ENCODE measurements at regions not wholly inside any gene's neighbourhood (a gene's known extent, or its start where the extent isn't known, plus 50 kb on each side); places are given as distances from the start of the nearest gene placed in this dataset.

DNA sequence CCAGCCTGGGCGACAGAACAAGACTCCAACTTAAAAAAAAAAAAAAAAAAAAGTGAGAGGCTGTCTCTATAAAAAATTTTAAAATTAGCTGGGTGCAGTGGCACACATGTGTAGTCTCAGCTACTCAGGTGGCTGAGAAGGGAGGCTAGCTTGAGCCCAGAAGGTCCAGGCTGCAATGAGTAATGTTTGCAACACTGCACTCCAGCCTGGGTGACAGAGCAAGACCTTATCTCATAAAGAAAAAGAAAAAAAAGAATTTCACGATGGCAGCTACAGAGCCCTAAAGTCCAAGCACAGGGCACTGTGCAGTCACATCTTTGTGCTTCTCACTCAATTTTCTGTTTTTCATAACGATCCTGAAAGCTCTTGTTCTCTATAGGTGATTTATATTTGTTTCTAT lies 209.5 kb upstream of the KCTD7 start:
- H3K79me2 ChIP-seq (ENCODE audit: insufficient read depth, low read length): no peaks in the 10 kb centered on the region
- no peaks in the 10 kb centered on the region for H3K4me1 ChIP-seq (ENCODE audit: insufficient read depth, low read length)
- no peak overlapping the region for H3K9ac ChIP-seq (ENCODE audit: low read depth, low read length)
- H4K20me1 ChIP-seq (ENCODE audit: insufficient read depth, low read length): no peaks in the 10 kb centered on the region
- no peak overlapping the region for H3K27ac ChIP-seq (ENCODE audit: low read length)
- ATAC-seq (ENCODE audit: insufficient read depth, low read depth) (no peak), DNase-seq (no peak)
- no peak overlapping the region for H3K4me2 ChIP-seq (ENCODE audit: insufficient read depth, low read length)
- no peaks in the 10 kb centered on the region for H3K36me3 ChIP-seq (ENCODE audit: insufficient read depth, low read length)
- no peaks in the 10 kb centered on the region for H3K27me3 ChIP-seq (ENCODE audit: insufficient read depth, low read length, poor library complexity)
- H3K4me3 ChIP-seq (ENCODE audit: low read depth in 1 of 2, low read length in 2 of 2): no peak overlapping the region
- H2AFZ ChIP-seq (ENCODE audit: low read depth, low read length): no peak overlapping the region
- TF ChIP-seq, protein P1, sequence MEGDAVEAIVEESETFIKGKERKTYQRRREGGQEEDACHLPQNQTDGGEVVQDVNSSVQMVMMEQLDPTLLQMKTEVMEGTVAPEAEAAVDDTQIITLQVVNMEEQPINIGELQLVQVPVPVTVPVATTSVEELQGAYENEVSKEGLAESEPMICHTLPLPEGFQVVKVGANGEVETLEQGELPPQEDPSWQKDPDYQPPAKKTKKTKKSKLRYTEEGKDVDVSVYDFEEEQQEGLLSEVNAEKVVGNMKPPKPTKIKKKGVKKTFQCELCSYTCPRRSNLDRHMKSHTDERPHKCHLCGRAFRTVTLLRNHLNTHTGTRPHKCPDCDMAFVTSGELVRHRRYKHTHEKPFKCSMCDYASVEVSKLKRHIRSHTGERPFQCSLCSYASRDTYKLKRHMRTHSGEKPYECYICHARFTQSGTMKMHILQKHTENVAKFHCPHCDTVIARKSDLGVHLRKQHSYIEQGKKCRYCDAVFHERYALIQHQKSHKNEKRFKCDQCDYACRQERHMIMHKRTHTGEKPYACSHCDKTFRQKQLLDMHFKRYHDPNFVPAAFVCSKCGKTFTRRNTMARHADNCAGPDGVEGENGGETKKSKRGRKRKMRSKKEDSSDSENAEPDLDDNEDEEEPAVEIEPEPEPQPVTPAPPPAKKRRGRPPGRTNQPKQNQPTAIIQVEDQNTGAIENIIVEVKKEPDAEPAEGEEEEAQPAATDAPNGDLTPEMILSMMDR (IDR thresholded peaks at IDR 0.05; ENCODE audit: borderline replicate concordance, extremely low read depth, low read length, poor library complexity, severe bottlenecking): no peak
- TF ChIP-seq EZH2 (IDR thresholded peaks at IDR 0.05; ENCODE audit: borderline replicate concordance, low read depth, low read length, severe bottlenecking): no peak
- H3K9me3 ChIP-seq (ENCODE audit: insufficient read depth, low read length, severe bottlenecking): no peaks in the 10 kb centered on the region

- Histone ChIP-seq H3K9ac (ENCODE audit: low read depth, low read length) (no peak overlapping the region), H3K4me3 (ENCODE audit: low read depth in 1 of 2, low read length in 2 of 2) (no peak overlapping the region), H3K4me1 (ENCODE audit: insufficient read depth, low read length) (no peaks in the 10 kb centered on the region), H3K27ac (ENCODE audit: low read length) (no peak overlapping the region), H3K4me2 (ENCODE audit: insufficient read depth, low read length) (no peak overlapping the region), H3K36me3 (ENCODE audit: insufficient read depth, low read length) (0 out of 2 replicates have a peak, but pooled peaks cover 2% of the 10 kb centered on the region), H3K27me3 (ENCODE audit: insufficient read depth, low read length, poor library complexity) (no peaks in the 10 kb centered on the region), H4K20me1 (ENCODE audit: insufficient read depth, low read length) (no peaks in the 10 kb centered on the region), H3K79me2 (ENCODE audit: insufficient read depth, low read length) (no peaks in the 10 kb centered on the region), H3K9me3 (ENCODE audit: insufficient read depth, low read length, severe bottlenecking) (no peaks in the 10 kb centered on the region), H2AFZ (ENCODE audit: low read depth, low read length) (no peak overlapping the region)
- ATAC-seq (ENCODE audit: insufficient read depth, low read depth): no peak
- DNase-seq: no peak
- TF ChIP-seq EZH2 (IDR thresholded peaks at IDR 0.05; ENCODE audit: borderline replicate concordance, low read depth, low read length, severe bottlenecking): no peak
- TF ChIP-seq, protein P1 (IDR thresholded peaks at IDR 0.05; ENCODE audit: borderline replicate concordance, extremely low read depth, low read length, poor library complexity, severe bottlenecking): no peak
Observed at GRCh38 chr7:66421830-66422475, 206.7 kb upstream of the KCTD7 start.

- Histone ChIP-seq H3K4me1 (ENCODE audit: insufficient read depth, low read length) (no peaks in the 10 kb centered on the region), H3K9me3 (ENCODE audit: insufficient read depth, low read length, severe bottlenecking) (no peaks in the 10 kb centered on the region), H3K4me3 (ENCODE audit: low read depth in 1 of 2, low read length in 2 of 2) (no peak overlapping the region), H2AFZ (ENCODE audit: low read depth, low read length) (no peak overlapping the region), H3K9ac (ENCODE audit: low read depth, low read length) (no peak overlapping the region), H3K27me3 (ENCODE audit: insufficient read depth, low read length, poor library complexity) (no peaks in the 10 kb centered on the region), H3K79me2 (ENCODE audit: insufficient read depth, low read length) (no peaks in the 10 kb centered on the region), H4K20me1 (ENCODE audit: insufficient read depth, low read length) (no peaks in the 10 kb centered on the region), H3K4me2 (ENCODE audit: insufficient read depth, low read length) (no peak overlapping the region), H3K36me3 (ENCODE audit: insufficient read depth, low read length) (0 out of 2 replicates have a peak, but pooled peaks cover 2% of the 10 kb centered on the region), H3K27ac (ENCODE audit: low read length) (no peak overlapping the region)
- TF ChIP-seq, protein P1 (IDR thresholded peaks at IDR 0.05; ENCODE audit: borderline replicate concordance, extremely low read depth, low read length, poor library complexity, severe bottlenecking): no peak
- no peak for TF ChIP-seq EZH2 (IDR thresholded peaks at IDR 0.05; ENCODE audit: borderline replicate concordance, low read depth, low read length, severe bottlenecking)
- no peak for ATAC-seq (ENCODE audit: insufficient read depth, low read depth)
- no peak for DNase-seq
Observed at GRCh38 chr7:66423729-66424128, 205.0 kb upstream of the KCTD7 start.

Measured in DND-41 (cell line).